ENCODE measurements at regions not wholly inside any gene's neighbourhood (a gene's known extent, or its start where the extent isn't known, plus 50 kb on each side); places are given as distances from the start of the nearest gene placed in this dataset.
A peak's percentile ranks its signal among the peaks of the same experiment; 100 is the strongest.

DNA sequence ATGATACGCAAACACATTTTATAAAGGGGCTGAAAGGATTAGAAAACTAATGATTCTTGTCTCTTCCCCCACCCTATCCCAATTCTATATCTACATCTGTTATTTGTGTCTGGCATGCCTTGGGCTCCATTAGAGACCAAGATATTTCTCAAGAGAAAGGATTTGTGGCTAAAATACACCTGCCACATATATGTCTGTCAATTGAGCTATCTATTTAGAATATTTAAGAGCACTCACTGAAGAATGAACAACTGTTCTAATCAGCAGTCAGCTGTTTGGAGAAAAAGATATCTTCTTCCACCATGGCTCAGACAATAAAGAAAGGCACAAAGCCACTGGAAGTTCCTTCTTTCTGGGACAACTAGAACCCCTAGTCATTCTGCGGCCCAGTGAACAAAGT lies 61.7 kb upstream of the LRRN1 start:
- H3K27ac ChIP-seq, result no peak overlapping the region
- no peaks in the 10 kb centered on the region for H3K27me3 ChIP-seq
- H3K36me3 ChIP-seq, result no peaks in the 10 kb centered on the region
- TF ChIP-seq POLR2A (IDR thresholded peaks at IDR 0.05), result no peak
- TF ChIP-seq, protein P1, sequence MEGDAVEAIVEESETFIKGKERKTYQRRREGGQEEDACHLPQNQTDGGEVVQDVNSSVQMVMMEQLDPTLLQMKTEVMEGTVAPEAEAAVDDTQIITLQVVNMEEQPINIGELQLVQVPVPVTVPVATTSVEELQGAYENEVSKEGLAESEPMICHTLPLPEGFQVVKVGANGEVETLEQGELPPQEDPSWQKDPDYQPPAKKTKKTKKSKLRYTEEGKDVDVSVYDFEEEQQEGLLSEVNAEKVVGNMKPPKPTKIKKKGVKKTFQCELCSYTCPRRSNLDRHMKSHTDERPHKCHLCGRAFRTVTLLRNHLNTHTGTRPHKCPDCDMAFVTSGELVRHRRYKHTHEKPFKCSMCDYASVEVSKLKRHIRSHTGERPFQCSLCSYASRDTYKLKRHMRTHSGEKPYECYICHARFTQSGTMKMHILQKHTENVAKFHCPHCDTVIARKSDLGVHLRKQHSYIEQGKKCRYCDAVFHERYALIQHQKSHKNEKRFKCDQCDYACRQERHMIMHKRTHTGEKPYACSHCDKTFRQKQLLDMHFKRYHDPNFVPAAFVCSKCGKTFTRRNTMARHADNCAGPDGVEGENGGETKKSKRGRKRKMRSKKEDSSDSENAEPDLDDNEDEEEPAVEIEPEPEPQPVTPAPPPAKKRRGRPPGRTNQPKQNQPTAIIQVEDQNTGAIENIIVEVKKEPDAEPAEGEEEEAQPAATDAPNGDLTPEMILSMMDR (IDR thresholded peaks at IDR 0.05), result no peak
- DNase-seq, result no peak
- H3K4me3 ChIP-seq (replicated peaks in 1 of 3), result no peak overlapping the region
- H3K4me1 ChIP-seq, result no peaks in the 10 kb centered on the region
- WGBS, 2 donors, result 93 to 96% methylated on average over 2 of the region's 2 CpGs
- intact Hi-C loops (cut with DNase I), result no loop called here
- H3K9me3 ChIP-seq, result no peaks in the 10 kb centered on the region

DNA sequence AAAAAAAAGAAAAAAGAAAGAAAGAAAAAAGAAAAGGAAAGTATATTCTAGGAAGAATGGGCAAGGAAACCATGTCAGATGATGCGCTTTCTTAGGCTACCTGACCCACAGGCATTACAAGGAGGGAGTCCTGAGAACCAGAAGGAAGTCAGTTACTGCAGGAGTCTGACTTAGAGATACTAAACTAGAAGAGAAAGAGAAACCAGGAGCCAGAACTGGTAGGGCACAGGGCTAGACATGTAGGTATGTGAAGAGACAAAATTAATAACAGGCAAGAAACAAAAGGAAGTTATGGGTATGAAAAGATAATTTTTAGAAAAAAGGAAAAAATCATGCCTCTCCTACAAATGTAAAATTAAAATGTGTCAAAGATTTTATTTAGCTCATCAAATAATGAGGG lies 63.3 kb upstream of the LRRN1 start:
- Histone ChIP-seq H3K4me1 (no peaks in the 10 kb centered on the region), H3K9me3 (no peaks in the 10 kb centered on the region), H3K36me3 (no peaks in the 10 kb centered on the region), H3K27me3 (no peaks in the 10 kb centered on the region), H3K4me3 (replicated peaks in 1 of 3) (no peak overlapping the region), H3K27ac (no peak overlapping the region)
- intact Hi-C loops (cut with DNase I), result no loop called here
- WGBS, 2 donors, result 97 to 98% methylated on average over 1 of the region's 1 CpG
- DNase-seq, result no peak
- TF ChIP-seq POLR2A (IDR thresholded peaks at IDR 0.05), result no peak
- TF ChIP-seq, protein P1 (IDR thresholded peaks at IDR 0.05), result no peak

DNA sequence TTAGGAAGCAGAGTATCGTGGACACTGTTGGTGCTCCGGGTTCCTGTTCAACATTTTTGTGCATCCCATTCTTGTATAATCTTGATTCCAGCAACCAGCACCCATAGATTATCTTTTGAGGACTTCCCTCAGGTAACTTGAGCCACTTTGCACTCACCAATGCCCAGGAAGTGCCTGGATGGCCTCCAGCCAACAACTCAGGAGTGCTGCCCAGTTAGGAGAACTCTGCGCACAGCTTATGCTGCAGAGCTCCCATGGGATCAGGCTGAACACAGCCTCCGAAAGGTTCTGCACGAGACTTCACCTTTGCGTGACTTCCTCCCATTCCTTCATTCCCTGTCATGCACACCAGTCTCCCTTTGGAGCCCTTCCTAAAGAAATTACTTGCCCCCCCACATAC lies 64.3 kb upstream of the LRRN1 start:
- no peaks in the 10 kb centered on the region for H3K4me1 ChIP-seq
- no peak overlapping the region for H3K27ac ChIP-seq
- WGBS, 2 donors, result 39 to 60% methylated on average over 6 of the region's 6 CpGs
- H3K36me3 ChIP-seq, result no peaks in the 10 kb centered on the region
- peak; percentile 83 to 89 for DNase-seq
- no peak for TF ChIP-seq POLR2A (IDR thresholded peaks at IDR 0.05)
- TF ChIP-seq, protein P1 (IDR thresholded peaks at IDR 0.05), result no peak
- intact Hi-C loops (cut with DNase I), result no loop called here
- H3K9me3 ChIP-seq, result no peaks in the 10 kb centered on the region
- H3K4me3 ChIP-seq (replicated peaks in 1 of 3), result no peak overlapping the region
- H3K27me3 ChIP-seq, result no peaks in the 10 kb centered on the region

DNA sequence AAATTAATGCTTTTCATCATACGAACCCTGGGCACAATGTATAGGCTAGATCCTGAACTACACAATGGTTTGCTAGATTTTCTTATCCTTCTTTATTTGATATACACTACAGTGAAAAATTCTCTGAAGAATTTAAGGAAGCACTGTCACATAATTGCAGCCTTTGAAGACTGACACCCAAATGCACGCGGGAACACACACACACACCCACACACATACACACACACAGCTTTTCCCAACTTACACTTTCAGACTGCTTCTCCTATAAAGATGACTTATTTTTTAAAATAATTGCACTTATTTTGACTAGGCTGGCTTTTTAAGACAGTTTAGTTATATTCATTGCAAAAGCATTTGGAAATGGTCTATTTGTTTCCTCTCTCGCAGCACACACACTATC lies 70.0 kb upstream of the LRRN1 start:
- intact Hi-C loops (cut with DNase I), result no loop called here
- H3K4me1 ChIP-seq, result no peaks in the 10 kb centered on the region
- H3K36me3 ChIP-seq, result no peaks in the 10 kb centered on the region
- H3K9me3 ChIP-seq, result no peaks in the 10 kb centered on the region
- no peak overlapping the region for H3K27ac ChIP-seq
- no peaks in the 10 kb centered on the region for H3K27me3 ChIP-seq
- DNase-seq, result no peak
- TF ChIP-seq, protein P1 (IDR thresholded peaks at IDR 0.05), result no peak
- TF ChIP-seq POLR2A (IDR thresholded peaks at IDR 0.05), result no peak
- WGBS, 2 donors, result 88 to 89% methylated on average over 4 of the region's 4 CpGs
- no peak overlapping the region for H3K4me3 ChIP-seq (replicated peaks in 1 of 3)

DNA sequence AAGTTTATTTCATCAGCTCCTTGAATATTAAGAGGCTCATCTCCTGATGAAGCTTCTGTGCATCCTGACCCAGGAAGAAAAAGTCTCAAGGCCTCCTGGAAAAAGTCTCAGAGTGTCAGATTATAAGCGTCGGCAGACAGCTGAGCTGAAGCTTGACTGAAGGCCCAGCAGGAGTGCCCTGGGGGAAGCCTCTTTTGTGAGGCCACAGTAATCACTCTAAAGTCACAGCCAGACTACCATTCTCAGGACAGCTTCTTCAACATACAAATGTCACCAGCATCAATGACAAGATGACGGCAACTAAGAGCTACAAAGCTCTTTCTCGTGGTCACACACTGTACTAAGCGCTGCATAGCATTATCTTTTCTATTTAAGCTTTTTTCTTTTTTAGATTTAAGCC lies 72.7 kb upstream of the LRRN1 start:
- Histone ChIP-seq H3K4me1 (no peaks in the 10 kb centered on the region), H3K9me3 (no peaks in the 10 kb centered on the region), H3K4me3 (replicated peaks in 1 of 3) (no peak overlapping the region), H3K27me3 (no peaks in the 10 kb centered on the region), H3K27ac (no peak overlapping the region), H3K36me3 (no peaks in the 10 kb centered on the region)
- TF ChIP-seq, protein P1 (IDR thresholded peaks at IDR 0.05), result no peak
- TF ChIP-seq POLR2A (IDR thresholded peaks at IDR 0.05), result no peak
- intact Hi-C loops (cut with DNase I), result no loop called here
- WGBS, 2 donors, result 65 to 67% methylated on average over 5 of the region's 5 CpGs
- no peak for DNase-seq
